HEK293 (cell line): ENCODE measurements at regions not wholly inside any gene's neighbourhood (a gene's known extent, or its start where the extent isn't known, plus 50 kb on each side); places are given as distances from the start of the nearest gene placed in this dataset.

Experiments
- CTCF ChIA-PET: fragments of 350-600 bp; formaldehyde crosslinking; extraction: SDS; loops from one replicate; lab custom pipeline; 2021; ENCODE audit warnings: antibody characterized with exemption; lab: Yijun Ruan, JAX
- POLR2A ChIA-PET: fragments of 300-600 bp; formaldehyde crosslinking; extraction: SDS; loops from one replicate; lab custom pipeline; 2020; ENCODE audit warnings: antibody characterized with exemption, inconsistent platforms; lab: Yijun Ruan, JAX
- H3K27ac ChIP-seq: fragments of 200-500 bp; sonication (Bioruptor generic); 2 replicates; pipeline ENCODE4 v1.5.1; 2014; ENCODE audit warnings: low read depth, low read length, control low read depth, inconsistent platforms; ENCODE audit errors: extremely low read depth
- H3K36me3 ChIP-seq, 2 experiments: fragments of 200-500 bp in 1 of 2; sonication (Bioruptor generic) in 1 of 2; 1 replicate in 1 of 2; 2 replicates in 1 of 2; pipeline ENCODE4 v1.5.1; 2014 to 2017; ENCODE audit warnings: inconsistent platforms in 2 of 2, low read length in 2 of 2; ENCODE audit not compliant: control insufficient read depth in 2 of 2, insufficient read depth in 1 of 2
- H3K4me1 ChIP-seq: fragments of 200-500 bp; sonication (Bioruptor generic); 2 replicates; pipeline ENCODE4 v1.5.1; 2014; ENCODE audit warnings: mild to moderate bottlenecking, low read length, inconsistent platforms; ENCODE audit not compliant: control insufficient read depth, insufficient read depth
- H3K4me3 ChIP-seq: 2 replicates; pipeline ENCODE4 v1.5.1; 2011; ENCODE audit warnings: low read depth, mild to moderate bottlenecking, control low read depth, low read length, moderate library complexity
- H3K9me3 ChIP-seq: fragments of 200-500 bp; sonication (Bioruptor generic); 2 replicates; pipeline ENCODE4 v1.5.1; 2014; ENCODE audit warnings: low read depth, low read length, inconsistent platforms; ENCODE audit not compliant: control insufficient read depth, insufficient read depth
- SETDB1 ChIP-seq: IDR thresholded peaks from one replicate; pipeline ENCODE4 v1.6.1; 2017; ENCODE audit warnings: mild to moderate bottlenecking, low read length, moderate library complexity, mixed read lengths; ENCODE audit not compliant: insufficient read length
- WT1 ChIP-seq: fragments of 450-650 bp; formaldehyde crosslinking; IDR thresholded peaks from 2 replicates; pipeline ENCODE4 v1.5.1; 2016; ENCODE audit warnings: missing biosample characterization, missing genetic modification characterization
- ZNF239 ChIP-seq: fragments of 450-650 bp; formaldehyde crosslinking; IDR thresholded peaks from 2 replicates; pipeline ENCODE4 v1.5.1; 2016; ENCODE audit warnings: missing biosample characterization, missing genetic modification characterization
- ZNF266 ChIP-seq: fragments of 450-650 bp; formaldehyde crosslinking; IDR thresholded peaks from 2 replicates; pipeline ENCODE4 v1.5.1; 2016; ENCODE audit warnings: missing biosample characterization, missing genetic modification characterization, low read depth
- ZNF341 ChIP-seq: fragments of 450-650 bp; formaldehyde crosslinking; IDR thresholded peaks from 2 replicates; pipeline ENCODE4; 2016; ENCODE audit warnings: low read depth, missing biosample characterization, missing genetic modification characterization
- ZNF394 ChIP-seq: fragments of 450-650 bp; formaldehyde crosslinking; IDR thresholded peaks from 2 replicates; pipeline ENCODE4 v1.5.1; 2016; ENCODE audit warnings: missing biosample characterization, missing genetic modification characterization, mild to moderate bottlenecking, moderate library complexity, borderline replicate concordance
- ZNF404 ChIP-seq: fragments of 450-650 bp; formaldehyde crosslinking; IDR thresholded peaks from 2 replicates; pipeline ENCODE4 v1.5.1; 2017; ENCODE audit warnings: missing biosample characterization, missing genetic modification characterization
- ZNF416 ChIP-seq: fragments of 450-650 bp; formaldehyde crosslinking; IDR thresholded peaks from 2 replicates; pipeline ENCODE4 v1.5.1; 2016; ENCODE audit warnings: missing biosample characterization, missing genetic modification characterization
- ZNF544 ChIP-seq: fragments of 450-650 bp; formaldehyde crosslinking; IDR thresholded peaks from 2 replicates; pipeline ENCODE4 v1.5.0; 2017; ENCODE audit warnings: missing biosample characterization, missing genetic modification characterization
- ZNF600 ChIP-seq: fragments of 450-650 bp; formaldehyde crosslinking; IDR thresholded peaks from 2 replicates; pipeline ENCODE4 v1.5.1; 2016; ENCODE audit warnings: missing biosample characterization, missing genetic modification characterization
- TF ChIP-seq, protein P1 (sequence below): fragments of 450-650 bp; formaldehyde crosslinking; IDR thresholded peaks from 2 replicates; pipeline ENCODE4 v1.5.1; 2017; ENCODE audit warnings: missing biosample characterization, missing genetic modification characterization
- TF ChIP-seq, protein P2 (sequence below): fragments of 450-650 bp; IDR thresholded peaks from 2 replicates; pipeline ENCODE4 v1.5.1; 2018; ENCODE audit warnings: missing biosample characterization, mild to moderate bottlenecking, missing genetic modification characterization
- TF ChIP-seq, protein P3 (sequence below): fragments of 450-650 bp; formaldehyde crosslinking; IDR thresholded peaks from 2 replicates; pipeline ENCODE4 v1.5.1; 2017; ENCODE audit warnings: missing biosample characterization, missing genetic modification characterization
- TF ChIP-seq, protein P4 (sequence below): fragments of 450-650 bp; formaldehyde crosslinking; IDR thresholded peaks from 2 replicates; pipeline ENCODE4 v1.5.1; 2016; ENCODE audit warnings: missing biosample characterization, missing genetic modification characterization

DNA sequence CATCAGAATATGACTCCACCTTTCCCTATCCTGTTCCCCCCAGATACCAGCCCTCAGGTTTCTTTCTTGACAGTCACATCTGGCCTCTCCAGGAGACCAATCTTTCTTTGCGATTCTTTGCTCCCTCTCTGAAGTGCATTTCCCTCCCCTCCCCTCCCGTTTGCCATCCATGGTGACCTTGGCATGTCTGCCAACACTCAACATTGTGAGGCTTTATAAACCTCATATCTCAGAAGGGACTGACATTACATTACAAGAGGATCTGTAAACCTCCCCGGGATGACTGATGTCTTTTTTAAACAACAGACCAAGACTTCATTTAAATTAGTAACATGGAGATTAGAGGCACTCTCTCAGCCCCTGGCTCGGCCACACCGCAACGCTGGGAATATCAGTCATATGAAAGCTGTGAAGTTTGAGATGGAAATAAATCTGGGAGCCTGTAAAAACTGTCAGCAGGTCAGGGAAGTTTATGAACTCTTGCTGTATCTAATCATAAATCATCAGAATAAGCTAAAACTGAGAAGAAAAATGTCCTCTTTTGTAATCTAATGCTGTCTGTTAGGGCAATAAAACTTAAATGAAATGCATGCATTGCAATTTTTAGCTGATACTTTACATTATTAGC is 401.7 kb upstream of the PROX1 start (continued):
- TF ChIP-seq ZNF600 (tag by site-specific recombination) (no peak), ZNF266 (tag by site-specific recombination) (no peak), ZNF394 (tag by site-specific recombination) (no peak)
- TF ChIP-seq, protein P1, sequence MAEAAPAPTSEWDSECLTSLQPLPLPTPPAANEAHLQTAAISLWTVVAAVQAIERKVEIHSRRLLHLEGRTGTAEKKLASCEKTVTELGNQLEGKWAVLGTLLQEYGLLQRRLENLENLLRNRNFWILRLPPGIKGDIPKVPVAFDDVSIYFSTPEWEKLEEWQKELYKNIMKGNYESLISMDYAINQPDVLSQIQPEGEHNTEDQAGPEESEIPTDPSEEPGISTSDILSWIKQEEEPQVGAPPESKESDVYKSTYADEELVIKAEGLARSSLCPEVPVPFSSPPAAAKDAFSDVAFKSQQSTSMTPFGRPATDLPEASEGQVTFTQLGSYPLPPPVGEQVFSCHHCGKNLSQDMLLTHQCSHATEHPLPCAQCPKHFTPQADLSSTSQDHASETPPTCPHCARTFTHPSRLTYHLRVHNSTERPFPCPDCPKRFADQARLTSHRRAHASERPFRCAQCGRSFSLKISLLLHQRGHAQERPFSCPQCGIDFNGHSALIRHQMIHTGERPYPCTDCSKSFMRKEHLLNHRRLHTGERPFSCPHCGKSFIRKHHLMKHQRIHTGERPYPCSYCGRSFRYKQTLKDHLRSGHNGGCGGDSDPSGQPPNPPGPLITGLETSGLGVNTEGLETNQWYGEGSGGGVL, result peak; percentile 20; the same call in 1 of the 2 replicates
- TF ChIP-seq, protein P2, sequence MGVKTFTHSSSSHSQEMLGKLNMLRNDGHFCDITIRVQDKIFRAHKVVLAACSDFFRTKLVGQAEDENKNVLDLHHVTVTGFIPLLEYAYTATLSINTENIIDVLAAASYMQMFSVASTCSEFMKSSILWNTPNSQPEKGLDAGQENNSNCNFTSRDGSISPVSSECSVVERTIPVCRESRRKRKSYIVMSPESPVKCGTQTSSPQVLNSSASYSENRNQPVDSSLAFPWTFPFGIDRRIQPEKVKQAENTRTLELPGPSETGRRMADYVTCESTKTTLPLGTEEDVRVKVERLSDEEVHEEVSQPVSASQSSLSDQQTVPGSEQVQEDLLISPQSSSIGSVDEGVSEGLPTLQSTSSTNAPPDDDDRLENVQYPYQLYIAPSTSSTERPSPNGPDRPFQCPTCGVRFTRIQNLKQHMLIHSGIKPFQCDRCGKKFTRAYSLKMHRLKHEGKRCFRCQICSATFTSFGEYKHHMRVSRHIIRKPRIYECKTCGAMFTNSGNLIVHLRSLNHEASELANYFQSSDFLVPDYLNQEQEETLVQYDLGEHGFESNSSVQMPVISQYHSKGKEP (tag by site-specific recombination), result peak; percentile 86

- Histone ChIP-seq H3K9me3 (no peaks in the 10 kb centered on the region), H3K4me1 (no peaks in the 10 kb centered on the region; the same call in 1 of the 2 replicates), H3K27ac (no peak overlapping the region; the same call in 1 of the 2 replicates), H3K36me3 (no peaks in the 10 kb centered on the region)
- POLR2A ChIA-PET, result no interaction called here
- CTCF ChIA-PET, result no interaction called here
- TF ChIP-seq ZNF341 (tag by site-specific recombination), result peak; percentile 42; the same call in 1 of the 2 replicates
- TF ChIP-seq, protein P3, sequence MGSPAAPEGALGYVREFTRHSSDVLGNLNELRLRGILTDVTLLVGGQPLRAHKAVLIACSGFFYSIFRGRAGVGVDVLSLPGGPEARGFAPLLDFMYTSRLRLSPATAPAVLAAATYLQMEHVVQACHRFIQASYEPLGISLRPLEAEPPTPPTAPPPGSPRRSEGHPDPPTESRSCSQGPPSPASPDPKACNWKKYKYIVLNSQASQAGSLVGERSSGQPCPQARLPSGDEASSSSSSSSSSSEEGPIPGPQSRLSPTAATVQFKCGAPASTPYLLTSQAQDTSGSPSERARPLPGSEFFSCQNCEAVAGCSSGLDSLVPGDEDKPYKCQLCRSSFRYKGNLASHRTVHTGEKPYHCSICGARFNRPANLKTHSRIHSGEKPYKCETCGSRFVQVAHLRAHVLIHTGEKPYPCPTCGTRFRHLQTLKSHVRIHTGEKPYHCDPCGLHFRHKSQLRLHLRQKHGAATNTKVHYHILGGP (tag by site-specific recombination), result no peak
- TF ChIP-seq, all 188 proteins: peak for 1
- no peak overlapping the region for H3K4me3 ChIP-seq
Observed at GRCh38 chr1:213586587-213586972, 401.2 kb upstream of the PROX1 start.

DNA sequence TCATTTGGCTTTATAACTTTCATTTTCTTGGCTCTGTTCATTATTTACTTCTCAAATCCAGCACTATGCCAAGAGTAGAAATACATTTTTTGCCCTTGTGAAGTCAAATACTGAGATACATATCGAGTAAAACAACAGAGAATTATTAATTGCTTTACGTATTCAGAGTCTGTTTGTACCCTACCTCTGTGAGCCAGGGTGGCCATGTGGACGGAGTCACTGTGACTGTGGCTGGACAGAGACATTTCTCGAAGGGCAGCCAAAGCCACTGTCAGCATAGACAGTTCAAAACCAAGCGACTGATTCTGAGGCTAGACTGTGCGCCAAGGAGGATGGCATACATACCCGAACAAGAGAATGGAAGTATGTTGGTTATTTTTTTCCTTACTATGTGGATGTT is 391.0 kb upstream of the PROX1 start:
- POLR2A ChIA-PET, result no interaction called here
- Histone ChIP-seq H3K27ac (no peak overlapping the region), H3K4me3 (no peak overlapping the region), H3K4me1 (no peaks in the 10 kb centered on the region), H3K36me3 (no peaks in the 10 kb centered on the region), H3K9me3 (no peaks in the 10 kb centered on the region)
- CTCF ChIA-PET, result interaction anchor here (0.7 kb wide), 1 partner anchor 154 kb away, joined by 5 read pairs; no protein-coding TSS in a partner anchor
- TF ChIP-seq ZNF239 (tag by site-specific recombination), result no peak
- TF ChIP-seq ZNF404 (tag by site-specific recombination), result no peak
- no peak for TF ChIP-seq WT1
- TF ChIP-seq, protein P4, sequence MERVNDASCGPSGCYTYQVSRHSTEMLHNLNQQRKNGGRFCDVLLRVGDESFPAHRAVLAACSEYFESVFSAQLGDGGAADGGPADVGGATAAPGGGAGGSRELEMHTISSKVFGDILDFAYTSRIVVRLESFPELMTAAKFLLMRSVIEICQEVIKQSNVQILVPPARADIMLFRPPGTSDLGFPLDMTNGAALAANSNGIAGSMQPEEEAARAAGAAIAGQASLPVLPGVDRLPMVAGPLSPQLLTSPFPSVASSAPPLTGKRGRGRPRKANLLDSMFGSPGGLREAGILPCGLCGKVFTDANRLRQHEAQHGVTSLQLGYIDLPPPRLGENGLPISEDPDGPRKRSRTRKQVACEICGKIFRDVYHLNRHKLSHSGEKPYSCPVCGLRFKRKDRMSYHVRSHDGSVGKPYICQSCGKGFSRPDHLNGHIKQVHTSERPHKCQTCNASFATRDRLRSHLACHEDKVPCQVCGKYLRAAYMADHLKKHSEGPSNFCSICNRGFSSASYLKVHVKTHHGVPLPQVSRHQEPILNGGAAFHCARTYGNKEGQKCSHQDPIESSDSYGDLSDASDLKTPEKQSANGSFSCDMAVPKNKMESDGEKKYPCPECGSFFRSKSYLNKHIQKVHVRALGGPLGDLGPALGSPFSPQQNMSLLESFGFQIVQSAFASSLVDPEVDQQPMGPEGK (tag by site-specific recombination), result no peak
- TF ChIP-seq SETDB1, result no peak
- TF ChIP-seq ZNF416 (tag by site-specific recombination), result no peak
- no peak for TF ChIP-seq ZNF544 (tag by site-specific recombination)
